HG02981 (cell line): ENCODE measurements at regions not wholly inside any gene's neighbourhood (a gene's known extent, or its start where the extent isn't known, plus 50 kb on each side); places are given as distances from the start of the nearest gene placed in this dataset.

Source experiments
- ATAC-seq: cut with Tn5 transposase; IDR thresholded peaks from one replicate; pipeline ENCODE4 v1.9.1; 2021; ENCODE audit warnings: mild to moderate bottlenecking, moderate library complexity; ENCODE audit not compliant: unreplicated experiment

- no peak for ATAC-seq
Measured at GRCh38 chr1:240008298-240008697, 83.4 kb upstream of the FMN2 start.

DNA sequence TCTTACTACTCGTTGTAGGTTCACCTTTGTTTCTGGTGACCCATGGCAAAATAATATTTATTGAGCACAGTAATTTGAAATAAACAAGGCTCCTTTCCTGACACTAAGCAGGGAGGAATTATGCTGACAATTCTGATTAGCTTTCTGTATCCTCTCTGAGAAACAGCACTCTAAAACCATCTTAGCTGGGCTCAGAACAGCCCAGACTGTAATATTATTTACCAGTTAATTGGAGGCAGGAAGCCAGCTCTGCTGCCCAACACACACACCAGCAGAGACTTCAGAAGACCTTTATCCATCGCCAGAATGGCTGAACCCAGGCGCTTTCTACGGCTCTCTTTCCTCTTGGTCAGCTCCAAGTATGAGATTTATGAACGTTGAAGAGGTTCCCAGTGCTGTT, 77.6 kb upstream of the FMN2 start:
- ATAC-seq, result no peak

DNA sequence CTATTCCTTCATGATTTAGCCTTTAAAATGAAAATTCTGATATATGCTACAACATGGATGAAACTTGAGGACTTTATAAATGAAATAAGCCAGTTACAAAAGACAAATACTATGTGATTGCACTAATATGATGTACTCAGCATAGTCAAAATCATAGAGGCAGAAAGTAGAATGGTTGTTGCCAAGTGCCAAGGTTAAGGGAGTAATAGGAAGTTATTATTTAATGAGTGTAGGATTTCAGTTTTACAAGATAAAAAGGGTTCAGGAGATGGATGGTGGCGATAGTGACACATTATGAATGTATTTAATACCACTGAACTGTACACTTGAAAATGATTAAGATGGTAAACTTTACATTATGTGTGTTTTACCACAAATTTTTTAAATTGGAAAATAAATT, 73.1 kb upstream of the FMN2 start:
- no peak for ATAC-seq

GRCh38 chr1:240019524-240019923, 72.2 kb upstream of the FMN2 start:
- ATAC-seq, result no peak

- ATAC-seq, result no peak
Measured at GRCh38 chr1:240020871-240021270, 70.8 kb upstream of the FMN2 start.

DNA sequence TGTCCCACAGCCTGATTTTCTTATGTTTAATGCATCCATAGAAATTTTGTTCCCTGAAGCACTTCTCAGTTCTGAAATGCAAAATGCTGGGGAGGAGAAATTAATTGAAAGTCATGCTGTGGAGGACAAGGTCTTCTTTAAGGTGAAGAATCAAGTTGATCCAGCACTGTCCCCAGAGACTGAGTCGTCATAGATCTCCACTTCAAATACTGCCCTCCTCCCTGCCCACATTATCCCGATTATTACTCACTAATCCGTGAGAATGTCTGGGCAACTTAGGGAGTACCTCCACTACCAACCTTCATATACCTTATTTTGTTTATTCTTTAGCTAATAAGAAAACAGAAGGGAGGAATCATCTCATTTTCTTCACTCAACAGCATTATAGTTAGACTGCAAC, 70.0 kb upstream of the FMN2 start:
- no peak for ATAC-seq

DNA sequence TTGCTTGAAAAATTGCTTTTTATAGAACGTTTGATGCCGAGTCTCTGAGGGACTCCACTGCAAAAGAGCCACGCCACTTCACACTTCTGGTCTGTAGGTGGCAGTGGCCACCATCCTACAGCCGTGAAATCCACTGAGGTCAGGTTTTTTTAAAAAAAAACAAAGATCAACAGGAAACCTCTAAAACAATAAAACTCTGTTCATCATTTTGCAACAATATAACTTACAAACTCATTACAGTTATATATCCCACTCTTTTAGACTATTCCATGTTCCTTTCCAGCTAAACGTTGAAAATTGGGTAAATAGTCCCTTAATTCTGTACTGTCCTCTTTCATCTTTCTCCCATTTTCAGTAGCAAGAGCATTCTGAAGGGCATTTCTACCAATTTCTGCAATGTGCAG, 64.6 kb upstream of the FMN2 start:
- peak; percentile 88 for ATAC-seq

- ATAC-seq, result no peak
Measured at GRCh38 chr1:240029418-240029817, 62.3 kb upstream of the FMN2 start.

DNA sequence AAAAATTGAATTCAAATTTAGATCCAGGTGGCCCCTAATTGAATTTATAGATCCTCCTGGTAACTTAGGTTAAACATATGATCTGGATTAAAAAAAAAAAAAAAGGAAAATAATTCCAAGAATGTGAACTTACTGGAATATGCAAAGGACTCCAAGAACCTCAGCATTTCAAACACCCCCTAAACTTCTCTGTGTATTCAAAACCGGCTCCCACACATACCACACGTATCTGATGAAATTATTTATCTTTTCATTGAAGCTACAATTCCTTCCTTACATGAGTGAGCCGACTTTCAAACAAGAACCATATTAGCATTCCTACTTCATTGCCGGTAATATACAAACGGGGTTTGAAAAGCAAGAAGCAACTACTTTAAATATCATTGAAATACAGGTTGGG, 61.4 kb upstream of the FMN2 start:
- no peak for ATAC-seq

- ATAC-seq, result no peak
Measured at GRCh38 chr1:240031009-240031408, 60.7 kb upstream of the FMN2 start.

GRCh38 chr1:240031414-240031813, 60.3 kb upstream of the FMN2 start:
- no peak for ATAC-seq

DNA sequence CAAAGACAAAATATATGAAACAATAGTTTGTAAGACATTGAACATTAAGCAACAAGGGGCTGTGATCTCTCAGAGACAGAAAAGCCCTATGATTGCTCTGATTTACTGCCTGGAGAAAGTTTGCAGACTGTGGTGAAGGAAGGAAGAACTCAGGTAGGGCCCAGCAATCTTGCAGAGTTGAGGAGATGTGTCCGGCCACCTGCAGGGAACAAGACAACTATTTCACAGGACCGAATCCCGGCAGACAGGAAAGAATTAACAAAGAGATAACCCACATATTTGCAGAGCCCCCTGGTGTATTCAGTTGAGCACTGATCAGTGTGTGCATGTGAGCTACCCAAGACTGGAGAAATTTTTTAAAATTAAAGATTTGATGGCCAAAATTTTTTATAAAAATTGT, 58.3 kb upstream of the FMN2 start:
- no peak for ATAC-seq

DNA sequence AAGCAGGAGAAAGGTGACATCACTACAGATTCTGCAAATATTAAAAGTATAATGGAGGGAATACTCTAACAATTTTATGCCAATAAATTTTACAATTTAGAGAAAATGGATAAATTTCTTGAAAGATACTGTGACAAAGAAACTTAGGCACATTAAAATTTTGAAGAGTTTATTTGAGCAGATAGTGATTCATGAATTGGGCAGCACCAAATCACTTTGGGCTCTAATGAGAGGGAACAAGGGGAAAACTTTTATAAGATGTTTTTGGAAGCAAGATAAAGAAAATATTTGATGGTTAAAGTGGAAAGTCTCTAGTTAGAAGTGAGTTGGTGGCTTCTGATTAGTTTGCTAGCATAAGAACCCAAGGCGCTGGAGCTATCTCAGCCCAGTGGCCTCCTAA, 55.2 kb upstream of the FMN2 start:
- no peak for ATAC-seq
